SK-N-SH (cell line): ENCODE measurements at regions not wholly inside any gene's neighbourhood (a gene's known extent, or its start where the extent isn't known, plus 50 kb on each side); places are given as distances from the start of the nearest gene placed in this dataset.

Experiments
- CTCF ChIP-seq: fragments of 200-600 bp; sonication (generic); IDR thresholded peaks from 2 replicates; pipeline ENCODE4 v1.6.1; 2017; ENCODE audit warnings: antibody characterized with exemption, mild to moderate bottlenecking, moderate library complexity
- GABPA ChIP-seq: IDR thresholded peaks from 2 replicates; pipeline ENCODE4 v1.4.0; 2012; ENCODE audit warnings: low read depth, mild to moderate bottlenecking
- GATA2 ChIP-seq: sonication (generic); formaldehyde crosslinking; IDR thresholded peaks from 2 replicates; pipeline ENCODE4 v1.5.0; 2020; ENCODE audit warnings: mild to moderate bottlenecking, missing genetic modification reagents
- MXI1 ChIP-seq: IDR thresholded peaks from 2 replicates; pipeline ENCODE4 v1.6.1; 2012; ENCODE audit warnings: mild to moderate bottlenecking, low read depth, low read length, improper control_type of control experiment
- NFIC ChIP-seq: IDR thresholded peaks from 2 replicates; pipeline ENCODE4 v1.4.0; 2012; ENCODE audit warnings: borderline replicate concordance
- NRF1 ChIP-seq: IDR thresholded peaks from 2 replicates; pipeline ENCODE4 v1.6.1; 2012; ENCODE audit warnings: low read depth, mild to moderate bottlenecking, low read length
- RCOR1 ChIP-seq: fragments of 150-350 bp; IDR thresholded peaks from 2 replicates; pipeline ENCODE4 v1.6.1; 2017; ENCODE audit warnings: antibody characterized with exemption, low read length
- REST ChIP-seq: IDR thresholded peaks from 2 replicates; pipeline ENCODE4 v1.6.1; 2012; ENCODE audit warnings: mild to moderate bottlenecking, low read depth, low read length, moderate library complexity
- SMC3 ChIP-seq: IDR thresholded peaks from 2 replicates; pipeline ENCODE4 v1.6.1; 2012; ENCODE audit warnings: low read depth, low read length, improper control_type of control experiment

GRCh38 chr10:6694447-6695140 is 114.5 kb upstream of the PRKCQ start:
- TF ChIP-seq GATA2 (CRISPR knock-in tag) (no peak), SMC3 (no peak), GABPA (no peak), CTCF (no peak), RCOR1 (no peak), NRF1 (no peak), REST (no peak), NFIC (no peak), MXI1 (no peak)
